Spleen (tissue), 11 donors: ENCODE measurements at regions not wholly inside any gene's neighbourhood (a gene's known extent, or its start where the extent isn't known, plus 50 kb on each side); places are given as distances from the start of the nearest gene placed in this dataset.

Experiments
- DNase-seq: peaks from one replicate; pipeline ENCODE4 v3.0.0-alpha.2; 2020
- H3K27ac ChIP-seq, 8 donors: fragments of 200-600 bp; sonication (generic) in 7 of 8; 1 replicate in 4 of 8; 2 replicates in 4 of 8; pipeline versions ENCODE4 v1.5.0 to v1.8.0; 2016 to 2021; ENCODE audit warnings: inconsistent platforms in 4 of 8, mild to moderate bottlenecking in 4 of 8, moderate library complexity in 1 of 8
- H3K27me3 ChIP-seq, 7 donors: fragments of 200-600 bp; sonication (generic) in 6 of 7; replicated peaks in 1 of 7; 1 replicate in 4 of 7; 2 replicates in 3 of 7; pipeline versions ENCODE4 v1.5.0 to v1.8.0; 2016 to 2021; ENCODE audit warnings: inconsistent platforms in 3 of 7, mild to moderate bottlenecking in 1 of 7
- H3K36me3 ChIP-seq, 6 donors: fragments of 200-600 bp; sonication (generic) in 5 of 6; 1 replicate in 4 of 6; 2 replicates in 2 of 6; pipeline versions ENCODE4 v1.5.0 to v1.8.0; 2016 to 2021; ENCODE audit warnings: inconsistent platforms in 2 of 6
- H3K4me1 ChIP-seq, 6 donors: fragments of 200-600 bp; sonication (generic) in 5 of 6; 1 replicate in 3 of 6; 2 replicates in 3 of 6; pipeline versions ENCODE4 v1.5.0 to v1.8.0; 2016 to 2021; ENCODE audit warnings: inconsistent platforms in 3 of 6
- H3K4me3 ChIP-seq, 8 donors: fragments of 200-600 bp; sonication (generic) in 7 of 8; 1 replicate in 4 of 8; 2 replicates in 4 of 8; pipeline versions ENCODE4 v1.5.0 to v1.8.0; 2016 to 2021; ENCODE audit warnings: inconsistent platforms in 4 of 8, mild to moderate bottlenecking in 4 of 8, moderate library complexity in 2 of 8
- H3K9me3 ChIP-seq, 8 donors: fragments of 200-600 bp; sonication (generic) in 7 of 8; 1 replicate in 4 of 8; 2 replicates in 4 of 8; pipeline versions ENCODE4 v1.5.0 to v1.8.0; 2016 to 2021; ENCODE audit warnings: inconsistent platforms in 4 of 8
- POLR2A ChIP-seq, 3 donors: fragments of 450-650 bp; IDR thresholded peaks; one replicate each; pipeline ENCODE4 v1.5.1; 2017; ENCODE audit warnings: antibody characterized with exemption in 3 of 3, mild to moderate bottlenecking in 1 of 3
- POLR2AphosphoS5 ChIP-seq, 3 donors: sonication (generic); formaldehyde crosslinking; IDR thresholded peaks; one replicate each; pipeline ENCODE4 v1.5.1; 2017; ENCODE audit warnings: antibody characterized with exemption in 3 of 3
- WGBS, 5 donors: extraction: QIAGEN DNeasy Blood & Tissue Kit in 3 of 5; methylation state at CpG; one replicate each; pipeline versions ENCODE4 v1.1.5 to v1.1.7; 2013 to 2018; 5-methylcytosine and 5-hydroxymethylcytosine counted together
- intact Hi-C: fragments of 100-400 bp; cut with DNase I; formaldehyde crosslinking; loops from one replicate; pipeline ENCODE4 v1.15.0; 2023; ENCODE audit warnings: low total_unique reads
- TF ChIP-seq, protein P1 (sequence below), 11 experiments: fragments of 200-600 bp in 7 of 11; fragments of 450-650 bp in 4 of 11; sonication (generic) in 4 of 11; IDR thresholded peaks in 8 of 11; conservative IDR thresholded peaks in 3 of 11; 1 replicate in 7 of 11; 2 replicates in 4 of 11; pipeline versions ENCODE4 v1.4.0 to v1.8.0; 2016 to 2021; ENCODE audit warnings: antibody characterized with exemption in 11 of 11, inconsistent platforms in 4 of 11, mild to moderate bottlenecking in 1 of 11
- donor health status: healthy with polysubstance abuse.
- donor health status: DM: no; HTN: no; CAD: no; lungs with moderate emphysema.
- donor health status: DM: no; HTN: no; CAD: no.
- donor health status: Bipolar disorder and iron deficiency.
- donor health status: healthy.
- donor health status: DM: no; HTN: no; CAD: no.
- donor health status: DM: yes; HTN: yes; CAD: no.

GRCh38 chr13:53101883-53102282, 73.3 kb downstream of the OLFM4 start:
- WGBS, 5 donors, result 86 to 94% (median 89%) methylated on average over 2 of the region's 2 CpGs
- intact Hi-C loops, result no loop called here
- DNase-seq, result no peak
- H3K27me3 ChIP-seq, result peaks cover 0 to 5% (median 0%) of the 10 kb centered on the region in 7 donors
- H3K27ac ChIP-seq, result no peak overlapping the region
- H3K9me3 ChIP-seq, result no peaks in the 10 kb centered on the region
- no peaks in the 10 kb centered on the region for H3K4me1 ChIP-seq
- H3K4me3 ChIP-seq, result no peak overlapping the region
- TF ChIP-seq, protein P1, sequence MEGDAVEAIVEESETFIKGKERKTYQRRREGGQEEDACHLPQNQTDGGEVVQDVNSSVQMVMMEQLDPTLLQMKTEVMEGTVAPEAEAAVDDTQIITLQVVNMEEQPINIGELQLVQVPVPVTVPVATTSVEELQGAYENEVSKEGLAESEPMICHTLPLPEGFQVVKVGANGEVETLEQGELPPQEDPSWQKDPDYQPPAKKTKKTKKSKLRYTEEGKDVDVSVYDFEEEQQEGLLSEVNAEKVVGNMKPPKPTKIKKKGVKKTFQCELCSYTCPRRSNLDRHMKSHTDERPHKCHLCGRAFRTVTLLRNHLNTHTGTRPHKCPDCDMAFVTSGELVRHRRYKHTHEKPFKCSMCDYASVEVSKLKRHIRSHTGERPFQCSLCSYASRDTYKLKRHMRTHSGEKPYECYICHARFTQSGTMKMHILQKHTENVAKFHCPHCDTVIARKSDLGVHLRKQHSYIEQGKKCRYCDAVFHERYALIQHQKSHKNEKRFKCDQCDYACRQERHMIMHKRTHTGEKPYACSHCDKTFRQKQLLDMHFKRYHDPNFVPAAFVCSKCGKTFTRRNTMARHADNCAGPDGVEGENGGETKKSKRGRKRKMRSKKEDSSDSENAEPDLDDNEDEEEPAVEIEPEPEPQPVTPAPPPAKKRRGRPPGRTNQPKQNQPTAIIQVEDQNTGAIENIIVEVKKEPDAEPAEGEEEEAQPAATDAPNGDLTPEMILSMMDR (IDR thresholded peaks at IDR 0.05 in 8 of 11, conservative IDR thresholded peaks at IDR 0.05 in 3 of 11), result no peak
- no peak for TF ChIP-seq POLR2AphosphoS5 (IDR thresholded peaks at IDR 0.05)
- no peak for TF ChIP-seq POLR2A (IDR thresholded peaks at IDR 0.05)
- no peaks in the 10 kb centered on the region for H3K36me3 ChIP-seq

- WGBS, 5 donors, result 55 to 69% (median 65%) methylated on average over 2 of the region's 2 CpGs
- H3K4me3 ChIP-seq, result no peak overlapping the region
- peaks cover 0 to 5% (median 0%) of the 10 kb centered on the region in 7 donors for H3K27me3 ChIP-seq
- intact Hi-C loops, result no loop called here
- H3K9me3 ChIP-seq, result no peaks in the 10 kb centered on the region
- H3K4me1 ChIP-seq, result no peaks in the 10 kb centered on the region
- H3K27ac ChIP-seq, result no peak overlapping the region
- no peak for DNase-seq
- no peaks in the 10 kb centered on the region for H3K36me3 ChIP-seq
- TF ChIP-seq, protein P1 (IDR thresholded peaks at IDR 0.05 in 8 of 11, conservative IDR thresholded peaks at IDR 0.05 in 3 of 11), result no peak
- TF ChIP-seq POLR2AphosphoS5 (IDR thresholded peaks at IDR 0.05), result no peak
- no peak for TF ChIP-seq POLR2A (IDR thresholded peaks at IDR 0.05)
Measured at GRCh38 chr13:53104136-53104535, 75.5 kb downstream of the OLFM4 start.

DNA sequence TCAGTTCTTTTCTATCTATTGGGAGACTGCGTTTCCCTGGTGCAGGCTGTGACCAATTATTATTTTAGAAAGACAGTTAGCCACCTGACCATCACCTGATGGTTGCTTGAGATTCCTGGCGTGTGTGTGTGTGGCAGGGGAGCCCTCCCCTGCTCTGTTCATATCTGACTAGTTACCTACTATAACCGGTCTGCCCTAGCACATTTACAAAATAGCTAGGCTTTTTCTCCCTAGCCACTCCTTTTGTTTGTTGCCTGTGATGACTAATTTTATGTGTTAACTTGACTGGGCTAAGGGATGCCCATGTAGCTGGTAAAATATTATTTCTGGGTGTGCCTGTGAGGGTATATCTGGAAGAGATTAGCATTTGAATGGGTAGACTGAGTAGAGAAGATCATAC, 76.9 kb downstream of the OLFM4 start:
- intact Hi-C loops, result no loop called here
- no peak for DNase-seq
- peaks cover 0 to under 1% (median 0%) of the 10 kb centered on the region in 7 donors for H3K27me3 ChIP-seq
- H3K4me3 ChIP-seq, result no peak overlapping the region
- H3K27ac ChIP-seq, result no peak overlapping the region
- WGBS, 5 donors, result 82 to 90% (median 85%) methylated on average over 3 of the region's 3 CpGs
- no peaks in the 10 kb centered on the region for H3K36me3 ChIP-seq
- TF ChIP-seq, protein P1 (IDR thresholded peaks at IDR 0.05 in 8 of 11, conservative IDR thresholded peaks at IDR 0.05 in 3 of 11), result no peak
- no peak for TF ChIP-seq POLR2A (IDR thresholded peaks at IDR 0.05)
- TF ChIP-seq POLR2AphosphoS5 (IDR thresholded peaks at IDR 0.05), result no peak
- no peaks in the 10 kb centered on the region for H3K9me3 ChIP-seq
- H3K4me1 ChIP-seq, result no peaks in the 10 kb centered on the region

- H3K27ac ChIP-seq, result no peak overlapping the region
- no peaks in the 10 kb centered on the region for H3K9me3 ChIP-seq
- intact Hi-C loops, result no loop called here
- H3K4me1 ChIP-seq, result no peaks in the 10 kb centered on the region
- TF ChIP-seq POLR2A (IDR thresholded peaks at IDR 0.05) (no peak), POLR2AphosphoS5 (IDR thresholded peaks at IDR 0.05) (no peak)
- TF ChIP-seq, protein P1 (IDR thresholded peaks at IDR 0.05 in 8 of 11, conservative IDR thresholded peaks at IDR 0.05 in 3 of 11), result no peak
- 73 to 83% (median 78%) methylated on average over 3 of the region's 3 CpGs for WGBS, 5 donors
- no peaks in the 10 kb centered on the region for H3K36me3 ChIP-seq
- DNase-seq, result no peak
- H3K27me3 ChIP-seq, result no peaks in the 10 kb centered on the region
- H3K4me3 ChIP-seq, result no peak overlapping the region
Measured at GRCh38 chr13:53105890-53106289, 77.3 kb downstream of the OLFM4 start.
